ENCODE measurements at regions not wholly inside any gene's neighbourhood (a gene's known extent, or its start where the extent isn't known, plus 50 kb on each side); places are given as distances from the start of the nearest gene placed in this dataset.
A peak's percentile ranks its signal among the peaks of the same experiment; 100 is the strongest.

GRCh38 chr13:47455626-47456025 lies 545.4 kb downstream of the SUCLA2 start:
- DNase-seq (ENCODE audit: low read depth): no peak
- TF ChIP-seq CTCF (IDR thresholded peaks at IDR 0.05; ENCODE audit: insufficient read depth, low read depth, low read length, missing control alignments): no peak

GRCh38 chr13:47454986-47455385 lies 546.1 kb downstream of the SUCLA2 start:
- no peak for TF ChIP-seq CTCF (IDR thresholded peaks at IDR 0.05; ENCODE audit: insufficient read depth, low read depth, low read length, missing control alignments)
- no peak overlapping the region for H3K4me3 ChIP-seq (ENCODE audit: low read length)
- no peak for DNase-seq (ENCODE audit: low read depth)

More at GRCh38 chr13:47455626-47456025, 545.4 kb downstream of the SUCLA2 start:
- no peak overlapping the region for H3K4me3 ChIP-seq (ENCODE audit: low read length)

GRCh38 chr13:47437406-47437805 lies 540.6 kb upstream of the HTR2A start:
- no peak for DNase-seq (ENCODE audit: low read depth)
- H3K4me3 ChIP-seq (ENCODE audit: low read length): no peak overlapping the region
- TF ChIP-seq CTCF (IDR thresholded peaks at IDR 0.05; ENCODE audit: insufficient read depth, low read depth, low read length, missing control alignments): no peak

- TF ChIP-seq CTCF (IDR thresholded peaks at IDR 0.05; ENCODE audit: insufficient read depth, low read depth, low read length, missing control alignments): no peak
- DNase-seq (ENCODE audit: low read depth): no peak
- no peak overlapping the region for H3K4me3 ChIP-seq (ENCODE audit: low read length)
Measured at GRCh38 chr13:47433461-47434005, 536.7 kb upstream of the HTR2A start.

- no peak overlapping the region for H3K4me3 ChIP-seq (ENCODE audit: low read length)
- TF ChIP-seq CTCF (IDR thresholded peaks at IDR 0.05; ENCODE audit: insufficient read depth, low read depth, low read length, missing control alignments): no peak
- peak; percentile 61 for DNase-seq (ENCODE audit: low read depth)
Measured at GRCh38 chr13:47426126-47426849, 529.4 kb upstream of the HTR2A start.

GRCh38 chr13:47421525-47421924 lies 524.7 kb upstream of the HTR2A start:
- TF ChIP-seq CTCF (IDR thresholded peaks at IDR 0.05; ENCODE audit: insufficient read depth, low read depth, low read length, missing control alignments): no peak
- DNase-seq (ENCODE audit: low read depth): no peak
- H3K4me3 ChIP-seq (ENCODE audit: low read length): no peak overlapping the region

- peak; percentile 8 for DNase-seq (ENCODE audit: low read depth)
- no peak for TF ChIP-seq CTCF (IDR thresholded peaks at IDR 0.05; ENCODE audit: insufficient read depth, low read depth, low read length, missing control alignments)
- no peak overlapping the region for H3K4me3 ChIP-seq (ENCODE audit: low read length)
Measured at GRCh38 chr13:47420568-47420967, 523.7 kb upstream of the HTR2A start.
